ENCODE measurements at regions not wholly inside any gene's neighbourhood (a gene's known extent, or its start where the extent isn't known, plus 50 kb on each side); places are given as distances from the start of the nearest gene placed in this dataset.

- no TSS peak for BruUV-seq (replicated peaks)
- no peaks in the 10 kb centered on the region for H3K4me1 ChIP-seq (ENCODE audit: control insufficient read depth, insufficient read depth, low read length)
- H2AK5ac ChIP-seq (ENCODE audit: low read depth, low read length), result no peak overlapping the region
- no CpG with 5 or more reads among the region's 2 CpGs for WGBS, 2 experiments (ENCODE audit: extremely low coverage in 2 of 2, insufficient read length in 1 of 2)
- no peak overlapping the region for H2AFZ ChIP-seq (replicated peaks; ENCODE audit: low read length, poor library complexity)
- H4K5ac ChIP-seq (ENCODE audit: low read depth, low read length), result no peak overlapping the region
- no peaks in the 10 kb centered on the region for H3K36me3 ChIP-seq (ENCODE audit: control insufficient read depth, insufficient read depth, low read length)
- no peak overlapping the region for H3K23ac ChIP-seq (ENCODE audit: low read depth, low read length)
- no peak overlapping the region for H4K91ac ChIP-seq (ENCODE audit: insufficient read depth, low read depth, low read length)
- DNase-seq (no peak), ATAC-seq (ENCODE audit: low read depth) (no peak)
- dilution Hi-C loops (cut with HindIII; ENCODE audit: low sequenced_read_pairs, unreplicated experiment) (no loop called here), in situ Hi-C loops (cut with MboI; ENCODE audit: low sequenced_read_pairs) (no loop called here), intact Hi-C loops (cut with micrococcal nuclease) (no loop called here)
- no peaks in the 10 kb centered on the region for H4K20me1 ChIP-seq (ENCODE audit: insufficient read depth, low read length)
- H3K27me3 ChIP-seq (ENCODE audit: control insufficient read depth, insufficient read depth, low read length), result peaks cover 20% of the 10 kb centered on the region
- no peak overlapping the region for H2AK9ac ChIP-seq (replicated peaks; ENCODE audit: low read depth, low read length, poor library complexity)
- H3K4ac ChIP-seq (ENCODE audit: low read depth, low read length), result no peak overlapping the region
- no peaks in the 10 kb centered on the region for H3K9me3 ChIP-seq (ENCODE audit: control insufficient read depth, insufficient read depth, low read length)
- H3K14ac ChIP-seq (replicated peaks; ENCODE audit: low read depth, low read length), result no peak overlapping the region
- H3K56ac ChIP-seq (ENCODE audit: extremely low read depth, insufficient read depth, low read length), result no peak overlapping the region
- no peaks in the 10 kb centered on the region for H3K9me1 ChIP-seq (ENCODE audit: insufficient read depth, low read length)
- no peak overlapping the region for H3K18ac ChIP-seq (ENCODE audit: low read depth, low read length)
- CTCF ChIA-PET, result interaction anchor here (0.6 kb wide), 1 partner anchor 8 kb away, joined by 3 read pairs; no protein-coding TSS in a partner anchor
- H3K4me2 ChIP-seq (ENCODE audit: low read depth, low read length), result no peak overlapping the region
- no peak overlapping the region for H2BK15ac ChIP-seq (ENCODE audit: low read depth, low read length)
- H4K8ac ChIP-seq (ENCODE audit: low read depth in 2 of 2, low read length in 2 of 2), result no peak overlapping the region
- no peak overlapping the region for H2BK20ac ChIP-seq (ENCODE audit: low read depth, low read length)
- H3K79me1 ChIP-seq (ENCODE audit: low read depth in 1 of 2, low read length in 2 of 2), result no peaks in the 10 kb centered on the region
- POLR2A ChIA-PET (ENCODE audit: unreplicated experiment), result no interaction called here
- H3K27ac ChIP-seq (ENCODE audit: insufficient read depth, low read length), result no peak overlapping the region
- no peak overlapping the region for H3K4me3 ChIP-seq (ENCODE audit: insufficient read depth, low read depth, low read length)
- no peak overlapping the region for H3K9ac ChIP-seq (ENCODE audit: low read depth, low read length)
- no peak overlapping the region for H2BK5ac ChIP-seq (ENCODE audit: low read depth, low read length, poor library complexity, severe bottlenecking)
- TF ChIP-seq MAZ (IDR thresholded peaks at IDR 0.05; ENCODE audit: borderline replicate concordance, low read depth, low read length) (no peak), MXI1 (IDR thresholded peaks at IDR 0.05; ENCODE audit: borderline replicate concordance, low read depth, low read length) (no peak), SMC3 (IDR thresholded peaks at IDR 0.05; ENCODE audit: low read depth, low read length) (no peak), FOS (IDR thresholded peaks at IDR 0.05; ENCODE audit: low read depth, low read length) (no peak), RCOR1 (IDR thresholded peaks at IDR 0.05; ENCODE audit: insufficient replicate concordance, low read length) (no peak), CHD1 (IDR thresholded peaks at IDR 0.05; ENCODE audit: low read depth, low read length) (no peak)
- no peak overlapping the region for H2BK120ac ChIP-seq (ENCODE audit: low read depth, low read length)
Observed at GRCh38 chr16:65917466-65917865, 449.0 kb upstream of the CDH5 start.
